ENCODE measurements at regions not wholly inside any gene's neighbourhood (a gene's known extent, or its start where the extent isn't known, plus 50 kb on each side); places are given as distances from the start of the nearest gene placed in this dataset.

DNA sequence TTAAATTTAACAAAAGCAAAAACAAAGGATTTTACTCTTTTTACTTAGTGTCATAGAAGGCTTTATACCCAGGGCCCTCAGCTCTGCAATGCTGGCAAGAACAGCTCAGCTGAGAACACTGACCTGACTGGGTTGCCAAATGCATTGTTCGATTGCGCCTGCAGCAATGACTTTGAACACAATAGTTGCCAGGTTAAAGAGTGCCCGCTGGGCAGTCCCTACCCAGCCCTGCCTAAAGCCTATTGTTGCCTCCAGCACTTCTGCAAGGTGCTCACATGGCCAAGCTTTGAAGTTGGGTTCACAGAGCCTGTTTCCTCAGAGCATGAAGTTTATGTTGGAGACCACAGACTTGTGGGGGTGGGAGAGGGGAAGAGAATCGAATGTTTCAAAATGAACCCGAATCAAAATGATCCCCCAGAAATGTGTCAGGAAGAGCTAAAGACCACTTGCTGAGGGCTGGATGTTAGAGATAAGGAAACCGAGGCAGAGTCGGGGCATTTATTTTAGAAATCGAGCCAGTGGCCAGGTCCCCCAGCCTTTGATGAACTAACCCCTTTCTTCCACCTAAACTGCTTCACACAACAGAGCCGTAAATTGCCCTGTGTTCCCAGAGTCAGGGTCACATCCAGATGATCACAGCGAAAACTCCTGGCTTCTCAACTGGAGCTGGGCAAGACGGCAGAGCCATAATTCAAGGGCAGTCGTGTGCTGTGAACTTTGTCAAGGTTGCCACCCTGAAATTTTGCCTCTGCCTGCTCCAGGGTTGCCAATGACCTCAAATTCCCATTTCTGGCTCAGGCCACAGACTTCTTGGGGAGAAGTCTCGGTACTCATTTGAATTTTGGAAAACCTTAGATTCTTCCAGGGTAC is 55.0 kb downstream of the FOXA2 start:
- no peaks in the 10 kb centered on the region for H3K9me3 ChIP-seq
- H3K4me1 ChIP-seq: no peaks in the 10 kb centered on the region
- WGBS, 2 donors: 50 to 57% methylated on average over 13 of the region's 13 CpGs
- no peak for TF ChIP-seq EP300 (IDR thresholded peaks at IDR 0.05)
- TF ChIP-seq, protein P1, sequence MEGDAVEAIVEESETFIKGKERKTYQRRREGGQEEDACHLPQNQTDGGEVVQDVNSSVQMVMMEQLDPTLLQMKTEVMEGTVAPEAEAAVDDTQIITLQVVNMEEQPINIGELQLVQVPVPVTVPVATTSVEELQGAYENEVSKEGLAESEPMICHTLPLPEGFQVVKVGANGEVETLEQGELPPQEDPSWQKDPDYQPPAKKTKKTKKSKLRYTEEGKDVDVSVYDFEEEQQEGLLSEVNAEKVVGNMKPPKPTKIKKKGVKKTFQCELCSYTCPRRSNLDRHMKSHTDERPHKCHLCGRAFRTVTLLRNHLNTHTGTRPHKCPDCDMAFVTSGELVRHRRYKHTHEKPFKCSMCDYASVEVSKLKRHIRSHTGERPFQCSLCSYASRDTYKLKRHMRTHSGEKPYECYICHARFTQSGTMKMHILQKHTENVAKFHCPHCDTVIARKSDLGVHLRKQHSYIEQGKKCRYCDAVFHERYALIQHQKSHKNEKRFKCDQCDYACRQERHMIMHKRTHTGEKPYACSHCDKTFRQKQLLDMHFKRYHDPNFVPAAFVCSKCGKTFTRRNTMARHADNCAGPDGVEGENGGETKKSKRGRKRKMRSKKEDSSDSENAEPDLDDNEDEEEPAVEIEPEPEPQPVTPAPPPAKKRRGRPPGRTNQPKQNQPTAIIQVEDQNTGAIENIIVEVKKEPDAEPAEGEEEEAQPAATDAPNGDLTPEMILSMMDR (IDR thresholded peaks at IDR 0.05): no peak
- no peak for TF ChIP-seq POLR2A (IDR thresholded peaks at IDR 0.05)
- H3K27ac ChIP-seq: no peak overlapping the region
- H3K4me3 ChIP-seq: no peak overlapping the region
- H3K36me3 ChIP-seq: no peaks in the 10 kb centered on the region
- DNase-seq (ENCODE audit: low spot score in 2 of 2): no peak
- H3K27me3 ChIP-seq: no peaks in the 10 kb centered on the region

DNA sequence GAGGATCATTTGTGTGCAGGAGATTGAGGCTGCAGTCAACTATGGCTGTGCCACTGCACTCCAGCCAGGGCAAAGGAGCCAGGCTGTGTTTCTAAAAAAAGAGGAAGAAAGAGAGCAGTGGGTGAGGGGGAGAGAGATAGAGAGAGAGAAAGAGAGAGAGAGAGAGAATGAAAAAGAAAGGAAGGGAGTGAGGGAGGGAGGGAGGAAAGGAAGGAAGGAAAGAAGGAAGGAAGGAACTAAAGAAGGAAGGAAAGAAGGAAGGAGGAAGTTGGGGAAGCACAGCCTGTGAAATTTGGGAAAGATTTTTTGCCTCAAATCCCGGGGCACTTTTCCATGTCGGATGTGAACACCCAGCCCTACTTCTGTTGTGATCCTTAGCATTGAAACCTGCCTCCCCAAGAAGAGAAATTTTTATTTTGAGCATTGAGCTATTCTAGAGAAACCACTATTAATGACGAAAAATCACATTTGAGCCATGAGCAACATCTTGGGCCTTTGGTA is 57.8 kb downstream of the FOXA2 start:
- no peak overlapping the region for H3K27ac ChIP-seq
- 74 to 79% methylated on average over 3 of the region's 3 CpGs for WGBS, 2 donors
- TF ChIP-seq POLR2A (IDR thresholded peaks at IDR 0.05): no peak
- TF ChIP-seq EP300 (IDR thresholded peaks at IDR 0.05): no peak

DNA sequence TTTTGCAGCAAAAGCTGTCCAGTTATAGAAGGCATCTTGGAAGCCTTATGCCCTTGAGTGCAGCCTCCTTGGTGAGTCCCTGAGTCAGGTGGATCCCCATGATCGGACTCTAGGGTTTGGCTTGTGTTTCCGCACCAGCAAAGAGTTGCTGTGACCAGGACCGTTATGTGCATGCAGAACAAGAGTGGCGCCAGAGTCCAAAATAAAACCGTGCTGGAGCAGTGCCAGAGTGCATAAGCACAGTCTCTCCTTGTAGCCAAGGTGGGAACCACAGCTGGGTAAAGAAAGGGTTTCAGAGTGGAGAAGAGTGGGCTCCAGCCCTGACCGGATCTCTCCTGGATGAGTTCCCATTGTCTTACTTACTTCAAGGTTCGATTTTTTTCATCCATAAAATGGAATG is 58.6 kb downstream of the FOXA2 start:
- H3K9me3 ChIP-seq: no peaks in the 10 kb centered on the region
- no peak overlapping the region for H3K27ac ChIP-seq
- H3K27me3 ChIP-seq: no peaks in the 10 kb centered on the region
- H3K4me1 ChIP-seq: no peaks in the 10 kb centered on the region
- H3K36me3 ChIP-seq: no peaks in the 10 kb centered on the region
- H3K4me3 ChIP-seq: no peak overlapping the region
- TF ChIP-seq, protein P1 (IDR thresholded peaks at IDR 0.05): no peak
- no peak for TF ChIP-seq EP300 (IDR thresholded peaks at IDR 0.05)
- no peak for TF ChIP-seq POLR2A (IDR thresholded peaks at IDR 0.05)
- DNase-seq (ENCODE audit: low spot score in 2 of 2): no peak
- 73 to 82% methylated on average over 7 of the region's 7 CpGs for WGBS, 2 donors

More for the DNA sequence above, 57.8 kb downstream of the FOXA2 start:
- H3K4me3 ChIP-seq: no peak overlapping the region
- no peaks in the 10 kb centered on the region for H3K9me3 ChIP-seq
- no peaks in the 10 kb centered on the region for H3K27me3 ChIP-seq
- H3K4me1 ChIP-seq: no peaks in the 10 kb centered on the region
- no peak for DNase-seq (ENCODE audit: low spot score in 2 of 2)
- no peaks in the 10 kb centered on the region for H3K36me3 ChIP-seq

DNA sequence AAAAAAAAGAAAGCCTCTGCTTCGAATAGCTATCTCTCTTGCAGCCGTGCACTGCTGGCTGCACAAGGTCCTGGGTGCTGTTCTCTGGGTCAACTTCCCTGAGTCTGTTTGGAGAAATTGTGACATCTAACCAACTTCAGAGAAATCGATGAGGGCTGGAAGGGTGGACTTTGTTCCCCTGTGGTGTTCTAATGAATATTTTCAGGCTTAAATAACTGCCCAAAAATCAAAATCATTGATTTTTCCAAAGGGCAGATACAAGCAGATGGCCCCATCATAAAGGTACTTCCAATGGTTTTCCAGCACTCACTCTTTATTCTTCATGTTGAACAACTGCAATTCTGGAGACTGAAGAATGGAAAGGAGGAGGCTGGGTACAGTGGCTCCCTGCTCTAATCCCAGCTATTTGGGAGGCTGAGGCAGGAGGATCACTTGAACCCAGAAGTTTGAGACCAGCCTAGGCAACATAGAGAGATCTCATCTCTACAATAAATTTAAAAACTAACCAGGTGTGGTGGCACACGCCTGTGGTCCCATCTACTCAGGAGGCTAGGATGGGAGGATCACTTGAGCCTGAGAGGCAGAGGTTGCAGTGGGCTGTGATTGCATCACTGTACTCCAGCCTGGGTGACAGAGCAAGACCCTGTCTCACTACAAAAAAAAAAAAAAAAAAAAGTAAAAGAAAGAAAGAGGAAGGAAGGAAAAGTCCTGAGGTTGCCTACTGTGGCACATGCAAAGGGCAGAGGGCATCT is 59.1 kb downstream of the FOXA2 start:
- Histone ChIP-seq H3K36me3 (no peaks in the 10 kb centered on the region), H3K4me3 (no peak overlapping the region), H3K9me3 (no peaks in the 10 kb centered on the region), H3K4me1 (no peaks in the 10 kb centered on the region), H3K27me3 (no peaks in the 10 kb centered on the region), H3K27ac (no peak overlapping the region)
- no peak for TF ChIP-seq EP300 (IDR thresholded peaks at IDR 0.05)
- TF ChIP-seq POLR2A (IDR thresholded peaks at IDR 0.05): no peak
- TF ChIP-seq, protein P1 (IDR thresholded peaks at IDR 0.05): no peak
- WGBS, 2 donors: 84 to 85% methylated on average over 4 of the region's 4 CpGs
- no peak for DNase-seq (ENCODE audit: low spot score in 2 of 2)

DNA sequence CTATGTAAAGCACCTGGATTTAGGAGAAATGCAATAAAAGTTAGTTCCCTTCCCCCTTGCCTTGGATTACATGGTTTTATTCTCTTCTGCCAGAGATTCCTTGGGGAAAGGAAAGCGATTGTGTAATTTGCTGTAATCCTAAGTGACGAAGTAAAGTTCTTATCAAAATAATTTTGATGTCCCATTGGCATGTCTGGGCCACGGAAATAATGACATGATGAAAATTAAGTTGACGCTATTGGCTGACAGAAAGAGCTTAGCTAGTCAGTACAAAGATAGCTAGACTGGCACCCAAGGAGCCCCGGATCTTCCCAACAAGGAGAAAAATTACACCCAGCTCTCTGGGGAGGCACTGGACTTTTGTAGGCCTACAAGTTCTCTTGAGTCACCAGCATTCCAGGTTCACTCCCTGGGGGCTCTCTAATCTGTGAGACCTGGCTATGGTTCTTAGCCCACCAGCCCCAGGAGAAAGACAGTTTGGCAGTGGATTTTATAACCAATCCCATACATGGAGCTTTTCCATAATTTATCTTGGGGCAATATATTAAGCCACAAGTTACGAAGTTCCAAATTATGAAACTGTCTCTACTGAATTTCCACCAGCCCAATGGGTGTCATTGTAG is 59.9 kb downstream of the FOXA2 start:
- no peaks in the 10 kb centered on the region for H3K4me1 ChIP-seq
- no peaks in the 10 kb centered on the region for H3K27me3 ChIP-seq
- H3K4me3 ChIP-seq: no peak overlapping the region
- no peaks in the 10 kb centered on the region for H3K36me3 ChIP-seq
- WGBS, 2 donors: 65 to 70% methylated on average over 6 of the region's 6 CpGs
- no peak overlapping the region for H3K27ac ChIP-seq
- DNase-seq (ENCODE audit: low spot score in 2 of 2): no peak
- no peaks in the 10 kb centered on the region for H3K9me3 ChIP-seq
- TF ChIP-seq, protein P1 (IDR thresholded peaks at IDR 0.05): no peak
- TF ChIP-seq POLR2A (IDR thresholded peaks at IDR 0.05) (no peak), EP300 (IDR thresholded peaks at IDR 0.05) (no peak)
